HT1080 (cell line): ENCODE measurements at regions not wholly inside any gene's neighbourhood (a gene's known extent, or its start where the extent isn't known, plus 50 kb on each side); places are given as distances from the start of the nearest gene placed in this dataset.

Source experiments
- DNase-seq: peaks from one replicate; pipeline ENCODE4 v3.0.0-alpha.2; 2015; ENCODE audit warnings: low read depth

GRCh38 chr2:12928775-12929401, 212.2 kb downstream of the TRIB2 start:
- DNase-seq, result no peak

DNA sequence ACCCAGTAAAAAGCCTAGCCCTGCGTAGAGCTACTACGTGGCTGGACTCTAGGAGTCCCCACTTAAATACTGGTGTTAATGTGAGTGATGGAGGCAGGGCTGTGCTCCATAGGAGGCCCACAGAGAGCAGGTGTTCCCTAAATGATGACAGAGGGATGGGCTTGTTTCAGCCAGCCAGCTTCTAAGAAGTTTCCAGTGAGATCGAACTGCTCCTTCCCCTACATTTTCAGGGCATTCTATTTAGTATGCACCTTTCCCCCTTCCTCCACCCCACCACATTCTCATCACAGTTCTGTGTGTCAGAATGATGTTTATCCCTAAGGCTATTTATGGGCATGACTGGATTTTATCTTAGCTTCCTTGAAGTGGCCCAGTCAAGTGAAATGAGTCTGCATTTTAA, 213.0 kb downstream of the TRIB2 start:
- DNase-seq, result no peak

GRCh38 chr2:12930391-12930790, 213.7 kb downstream of the TRIB2 start:
- no peak for DNase-seq

- DNase-seq, result peak; percentile 37
Observed at GRCh38 chr2:12931186-12931844, 214.6 kb downstream of the TRIB2 start.

- DNase-seq, result no peak
Observed at GRCh38 chr2:12932192-12932591, 215.5 kb downstream of the TRIB2 start.

GRCh38 chr2:12934146-12934756, 217.5 kb downstream of the TRIB2 start:
- DNase-seq, result no peak

- DNase-seq, result no peak
Observed at GRCh38 chr2:12935222-12935621, 218.5 kb downstream of the TRIB2 start.

- no peak for DNase-seq
Observed at GRCh38 chr2:12935796-12936195, 219.1 kb downstream of the TRIB2 start.

- no peak for DNase-seq
Observed at GRCh38 chr2:12941203-12941602, 224.5 kb downstream of the TRIB2 start.

DNA sequence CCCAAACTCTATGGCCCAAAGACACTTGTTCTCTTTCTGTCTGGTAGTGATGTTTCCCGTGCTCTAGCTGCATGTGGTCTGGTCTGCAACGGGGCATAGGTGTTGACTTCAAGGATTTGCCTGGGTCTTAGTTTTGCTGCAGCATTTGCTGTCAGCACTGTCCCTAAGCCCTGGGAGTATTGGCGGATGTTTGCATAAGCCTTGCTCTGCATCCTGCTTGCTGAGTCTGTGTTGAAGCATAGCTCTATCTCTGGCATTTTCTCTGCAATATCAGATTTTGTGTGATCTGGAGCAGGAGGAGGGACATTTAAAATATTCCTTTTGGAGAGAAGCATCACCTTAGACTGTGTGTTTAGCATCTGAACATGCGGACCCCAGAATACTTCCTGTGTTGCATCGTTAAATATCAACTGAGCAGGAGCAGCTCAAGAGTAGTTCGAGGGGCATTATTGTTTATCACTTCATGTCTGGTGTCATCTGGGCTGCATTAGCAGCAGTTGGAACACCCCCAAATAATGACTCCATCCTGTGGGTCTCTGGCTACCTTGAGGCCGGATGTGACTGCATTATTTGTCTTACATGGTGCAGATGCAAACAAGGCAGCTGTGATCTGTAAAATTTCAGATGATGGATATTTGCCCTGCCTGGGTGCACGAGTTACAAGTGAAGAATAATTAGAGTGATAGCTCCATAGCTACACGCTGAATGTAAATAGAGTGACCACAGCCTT, 231.7 kb downstream of the TRIB2 start:
- DNase-seq, result peak; percentile 57

GRCh38 chr2:12948961-12949353, 232.2 kb downstream of the TRIB2 start:
- DNase-seq, result no peak

DNA sequence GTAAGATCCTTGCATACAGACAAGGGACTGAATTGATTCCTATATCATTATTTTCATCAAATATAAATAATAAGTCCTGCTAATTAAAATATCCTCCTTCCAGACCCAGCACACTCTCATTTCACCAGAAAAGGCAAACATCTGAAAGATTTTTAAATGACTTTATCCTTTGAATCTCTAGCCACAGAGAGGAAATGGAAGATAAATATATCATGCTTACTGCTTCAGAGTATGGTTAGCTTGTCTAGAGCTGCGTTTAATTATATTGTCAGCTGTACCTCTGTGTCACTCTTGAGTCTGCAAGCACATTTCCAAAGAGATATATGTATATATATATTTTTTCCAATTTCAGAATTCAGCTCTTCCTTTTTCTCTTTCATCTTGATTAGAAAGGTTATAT, 232.7 kb downstream of the TRIB2 start:
- no peak for DNase-seq

GRCh38 chr2:12950174-12950573, 233.4 kb downstream of the TRIB2 start:
- DNase-seq, result no peak

DNA sequence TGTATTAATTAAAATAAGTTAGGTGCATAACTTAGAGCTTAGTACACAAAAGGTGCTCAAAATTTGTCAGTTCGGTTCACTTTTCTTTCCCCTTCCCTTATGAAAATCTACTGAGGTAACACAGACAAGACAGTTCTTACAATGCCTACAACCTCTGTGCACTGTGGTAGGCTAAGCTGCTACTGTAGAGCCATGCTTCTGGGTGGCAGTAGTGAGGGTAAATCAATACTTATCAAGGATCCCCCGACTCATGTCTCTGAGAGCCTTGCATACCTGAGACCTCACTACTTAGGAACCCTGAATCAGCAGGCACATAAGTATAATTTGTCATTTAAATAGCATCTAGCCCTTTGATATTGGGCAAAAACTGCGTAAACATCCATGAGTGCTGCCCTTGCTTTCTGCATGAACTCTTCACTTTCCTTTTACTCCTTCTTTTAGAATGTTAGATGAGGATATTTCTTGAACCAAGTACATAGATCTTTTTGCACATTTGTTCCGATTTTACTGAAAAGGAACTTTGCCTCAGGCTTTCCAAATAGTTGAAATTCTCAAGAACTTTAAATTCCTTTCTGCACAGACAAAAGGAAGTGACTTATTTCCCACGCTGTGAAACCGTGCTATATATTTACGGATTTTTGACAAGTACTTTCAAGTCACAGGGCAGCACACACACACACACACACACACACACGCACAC, 234.4 kb downstream of the TRIB2 start:
- DNase-seq, result peak; percentile 56

DNA sequence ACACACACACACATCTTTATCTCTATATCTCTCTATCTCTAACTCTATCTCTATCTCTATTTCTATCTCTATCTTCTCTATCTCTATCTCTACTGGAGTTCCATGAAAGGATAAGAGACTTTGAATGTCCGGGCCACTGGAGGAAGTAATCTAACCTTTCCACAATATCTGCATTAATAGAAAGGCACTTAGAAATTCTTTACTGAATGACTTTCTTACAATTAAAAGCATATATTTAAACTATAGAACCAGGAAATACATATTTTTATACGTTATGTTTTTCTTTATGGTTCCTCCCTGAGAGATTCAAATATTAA, 234.9 kb downstream of the TRIB2 start:
- no peak for DNase-seq

DNA sequence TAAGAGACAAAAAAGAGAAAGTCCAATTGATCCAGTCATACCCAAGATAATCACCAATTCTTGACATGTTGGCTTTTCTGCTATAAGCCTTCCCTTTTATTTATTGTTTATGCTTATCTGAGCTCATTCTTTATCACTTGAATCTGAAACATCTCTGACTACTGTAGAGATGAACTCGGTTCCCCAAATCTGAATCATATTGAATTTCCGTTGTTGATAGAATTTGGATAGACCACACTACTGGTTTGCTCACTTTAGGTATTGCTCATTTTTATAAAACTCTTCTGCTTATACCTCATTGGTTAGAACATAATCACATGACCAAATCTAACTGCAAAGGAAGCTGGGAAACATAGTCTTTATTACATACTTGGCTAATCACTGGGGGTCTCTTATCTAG, 236.9 kb downstream of the TRIB2 start:
- no peak for DNase-seq

DNA sequence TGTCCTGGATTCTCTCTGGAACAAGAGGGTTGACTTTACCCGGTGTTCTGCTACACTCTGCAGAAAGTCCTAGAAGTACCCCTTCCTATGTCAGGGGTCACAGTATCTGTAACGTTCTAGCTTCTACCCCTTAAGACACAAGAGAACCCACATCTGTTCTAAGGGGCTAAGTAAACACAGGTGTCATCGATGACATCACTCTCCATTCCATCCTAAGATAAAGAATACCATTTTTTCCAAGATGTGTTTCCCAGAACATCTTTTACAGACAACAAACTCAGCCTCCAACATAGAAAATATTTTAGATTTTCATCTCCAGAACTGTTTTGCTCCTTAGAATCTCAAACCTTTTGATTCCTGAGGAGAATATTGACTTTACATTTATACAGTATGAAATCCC, 239.1 kb downstream of the TRIB2 start:
- no peak for DNase-seq

DNA sequence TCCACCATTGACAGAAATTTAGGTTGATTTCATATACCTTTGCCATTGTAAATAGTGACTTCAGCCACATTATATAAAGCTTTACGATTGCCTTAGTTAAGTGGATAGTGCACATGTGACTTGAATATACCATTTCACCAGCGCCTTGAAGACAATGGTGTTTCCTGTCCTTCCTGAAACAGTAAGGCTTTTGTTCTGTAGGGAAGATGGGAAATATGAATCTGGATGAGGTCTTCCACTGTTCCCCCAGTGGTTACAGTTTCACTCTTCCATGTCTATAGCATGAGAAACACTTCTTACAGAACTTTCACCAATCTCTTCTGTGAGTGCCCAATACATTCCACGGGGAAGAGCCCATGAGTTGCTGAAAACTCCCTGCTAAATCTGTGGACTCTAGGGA, 240.5 kb downstream of the TRIB2 start:
- peak; percentile 22 for DNase-seq

DNA sequence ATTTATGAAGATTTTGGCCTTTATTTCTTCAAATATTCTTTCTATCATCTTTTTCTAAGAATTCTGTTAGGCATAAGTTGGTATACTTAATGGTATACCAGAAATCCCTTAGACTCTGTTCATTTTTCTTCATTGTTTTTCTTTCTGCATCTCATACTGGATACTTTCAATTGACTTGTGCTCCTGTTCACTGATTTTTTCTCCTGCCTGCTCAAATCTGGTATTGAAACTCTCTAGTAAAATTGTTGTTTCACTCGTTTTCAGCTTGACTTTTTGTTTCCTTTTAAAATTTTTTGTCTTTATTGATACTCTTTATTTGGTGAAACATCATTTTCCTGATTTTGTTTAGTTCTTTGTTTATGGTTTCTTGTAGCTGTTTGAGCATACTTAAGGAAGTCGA, 243.2 kb downstream of the TRIB2 start:
- no peak for DNase-seq

- DNase-seq, result no peak
Observed at GRCh38 chr2:12960671-12961070, 243.9 kb downstream of the TRIB2 start.

DNA sequence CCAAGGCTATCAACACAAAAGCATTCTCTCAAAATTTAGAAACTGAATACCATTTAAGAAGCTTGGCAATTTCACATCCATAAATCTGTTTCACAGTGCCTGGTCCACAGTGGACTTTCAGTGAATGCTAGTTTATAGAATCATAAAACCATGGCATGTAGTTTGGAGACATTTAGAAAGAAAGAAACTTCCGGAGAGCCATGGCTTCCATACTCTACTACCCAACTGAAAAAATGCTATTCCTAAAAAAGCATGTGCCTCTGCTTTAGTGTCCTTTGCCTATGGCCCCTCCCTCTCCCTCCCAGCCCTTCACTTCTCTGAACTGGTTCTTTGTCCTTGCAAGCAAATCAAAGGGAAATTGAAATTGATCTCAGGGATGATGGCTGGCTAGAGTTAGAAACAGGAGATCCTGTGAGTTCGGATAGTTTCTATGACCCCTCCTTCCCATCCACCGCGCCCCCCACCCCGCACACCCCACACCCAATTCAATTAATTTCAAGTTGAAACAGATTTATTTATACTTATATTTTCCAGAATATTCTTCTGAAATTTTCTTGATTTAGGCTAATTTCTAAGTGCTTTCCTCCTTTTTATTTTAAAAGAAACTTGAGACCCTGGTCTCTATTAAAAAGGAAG, 248.3 kb downstream of the TRIB2 start:
- DNase-seq, result no peak
